Endothelial cell of umbilical vein (primary cell): ENCODE measurements at regions not wholly inside any gene's neighbourhood (a gene's known extent, or its start where the extent isn't known, plus 50 kb on each side); places are given as distances from the start of the nearest gene placed in this dataset.

Experiments used
- BruUV-seq: library from RNA; stranded (reverse); fragments of 400-500 nt; replicated peaks from 2 replicates; lab custom pipeline; 2021; lab: Mats Ljungman, UMichigan
- CTCF ChIA-PET: fragments of 300-600, 350-600 bp; sonication (Branson Sonifier 250); formaldehyde crosslinking; loops from one replicate; lab custom pipeline; 2021; ENCODE audit warnings: antibody characterized with exemption, inconsistent platforms; lab: Charles Lee
- POLR2A ChIA-PET: fragments of 300-600, 350-600 bp; sonication (Branson Sonifier 250); formaldehyde crosslinking; loops from one replicate; lab custom pipeline; 2021; ENCODE audit warnings: antibody characterized with exemption, inconsistent platforms; lab: Charles Lee
- DNase-seq: peaks from one replicate; pipeline ENCODE4 v3.0.0-alpha.2; 2011; ENCODE audit warnings: low read depth, low spot score
- FAIRE-seq: peaks from 2 replicates; lab custom pipeline; 2011; peaks lifted over from hg19 to GRCh38; lab: Jason Lieb, UNC
- H2AFZ ChIP-seq: 2 replicates; pipeline ENCODE4 v1.6.0; 2012; ENCODE audit warnings: low read depth, low read length, control low read depth, inconsistent platforms
- H3K27ac ChIP-seq: 2 replicates; pipeline ENCODE4 v1.5.1; 2011; ENCODE audit warnings: low read depth, mild to moderate bottlenecking, control low read depth, low read length, moderate library complexity; ENCODE audit not compliant: insufficient read depth
- H3K27me3 ChIP-seq, 2 experiments: 2 replicates each; pipeline versions ENCODE4 v1.6.0 to v1.6.1; 2011; ENCODE audit warnings: low read length in 2 of 2, mixed read lengths in 1 of 2; ENCODE audit not compliant: control insufficient read depth in 2 of 2, insufficient read depth in 2 of 2
- H3K36me3 ChIP-seq, 2 experiments: 2 replicates in 1 of 2; 3 replicates in 1 of 2; pipeline ENCODE4 v1.5.1; 2011; ENCODE audit warnings: low read length in 2 of 2, mild to moderate bottlenecking in 1 of 2, moderate library complexity in 1 of 2; ENCODE audit not compliant: control insufficient read depth in 2 of 2, insufficient read depth in 2 of 2; ENCODE audit errors: extremely low read depth in 1 of 2
- H3K4me1 ChIP-seq: 3 replicates; pipeline ENCODE4 v1.5.1; 2011; ENCODE audit warnings: mild to moderate bottlenecking, low read length; ENCODE audit not compliant: control insufficient read depth, insufficient read depth; ENCODE audit errors: extremely low read depth
- H3K4me2 ChIP-seq: 2 replicates; pipeline ENCODE4 v1.6.1; 2011; ENCODE audit warnings: low read length, control low read depth, mixed read lengths; ENCODE audit not compliant: insufficient read depth
- H3K4me3 ChIP-seq, 3 experiments: fragments of 200-600 bp in 1 of 3; sonication (generic), shearing (Covaris generic) in 1 of 3; replicated peaks in 1 of 3; 2 replicates each; pipeline ENCODE4 v1.5.1; 2011 to 2016; ENCODE audit warnings: control low read depth in 3 of 3, low read length in 3 of 3, mild to moderate bottlenecking in 2 of 3, inconsistent platforms in 1 of 3, low read depth in 1 of 3, moderate library complexity in 1 of 3; ENCODE audit not compliant: insufficient read depth in 1 of 3
- H3K79me2 ChIP-seq: 2 replicates; pipeline ENCODE4 v1.6.0; 2012; ENCODE audit warnings: low read length, inconsistent platforms; ENCODE audit not compliant: control insufficient read depth, insufficient read depth
- H3K9ac ChIP-seq: replicated peaks from 2 replicates; pipeline ENCODE3; 2011; ENCODE audit warnings: low read length, control low read depth; ENCODE audit not compliant: insufficient read depth; ENCODE audit errors: extremely low read depth
- H3K9me1 ChIP-seq: replicated peaks from 3 replicates; pipeline ENCODE4 v1.6.0; 2011; ENCODE audit warnings: mild to moderate bottlenecking, low read length; ENCODE audit not compliant: control insufficient read depth, insufficient read depth; ENCODE audit errors: extremely low read depth
- H3K9me3 ChIP-seq: replicated peaks from 2 replicates; pipeline ENCODE4 v1.5.1; 2012; ENCODE audit warnings: low read length, inconsistent platforms; ENCODE audit not compliant: control insufficient read depth, insufficient read depth
- H4K20me1 ChIP-seq: replicated peaks from 2 replicates; pipeline ENCODE3; 2011; ENCODE audit warnings: mild to moderate bottlenecking, low read length; ENCODE audit not compliant: control insufficient read depth, insufficient read depth; ENCODE audit errors: extremely low read depth
- CTCF ChIP-seq, 2 donors: IDR thresholded peaks; 1 replicate in 1 of 2; 2 replicates in 1 of 2; pipeline ENCODE4 v1.5.1; 2011; ENCODE audit warnings: low read length in 2 of 2, mild to moderate bottlenecking in 2 of 2, moderate library complexity in 2 of 2, control low read depth in 1 of 2, inconsistent platforms in 1 of 2, low read depth in 1 of 2; ENCODE audit not compliant: insufficient read depth in 1 of 2; ENCODE audit errors: extremely low read depth in 1 of 2
- EZH2 ChIP-seq: IDR thresholded peaks from 2 replicates; pipeline ENCODE4 v1.6.1; 2012; ENCODE audit warnings: borderline replicate concordance, low read depth, mild to moderate bottlenecking, moderate library complexity, low read length, inconsistent platforms; ENCODE audit not compliant: severe bottlenecking
- FOS ChIP-seq: IDR thresholded peaks from 2 replicates; pipeline ENCODE4 v1.6.1; 2011; ENCODE audit warnings: mild to moderate bottlenecking, low read length, moderate library complexity, borderline replicate concordance; ENCODE audit not compliant: insufficient read depth
- GATA2 ChIP-seq: IDR thresholded peaks from 2 replicates; pipeline ENCODE4 v1.7.0; 2011; ENCODE audit warnings: low read depth, mild to moderate bottlenecking, moderate library complexity, mixed read lengths, low read length; ENCODE audit not compliant: insufficient read length, insufficient read depth
- JUN ChIP-seq: IDR thresholded peaks from 2 replicates; pipeline ENCODE4 v1.6.1; 2011; ENCODE audit warnings: borderline replicate concordance, low read depth; ENCODE audit not compliant: insufficient read length, insufficient read depth
- MAX ChIP-seq: IDR thresholded peaks from 2 replicates; pipeline ENCODE4 v1.6.1; 2011; ENCODE audit not compliant: insufficient read depth, insufficient read length
- MYC ChIP-seq: IDR thresholded peaks from one replicate; pipeline ENCODE4 v1.6.1; 2011; ENCODE audit warnings: mild to moderate bottlenecking, low read depth, low read length
- POLR2A ChIP-seq: IDR thresholded peaks from 2 replicates; pipeline ENCODE4 v1.6.1; 2012; ENCODE audit warnings: low read depth, mild to moderate bottlenecking, control low read depth, low read length
- POLR2AphosphoS5 ChIP-seq: IDR thresholded peaks from 2 replicates; pipeline ENCODE4 v1.6.1; 2012; ENCODE audit warnings: low read depth, mild to moderate bottlenecking, control low read depth, low read length, moderate library complexity; ENCODE audit not compliant: insufficient read depth
- dilution Hi-C: fragments of 300-500 bp; cut with MboI; formaldehyde crosslinking; loops from one replicate; pipeline ENCODE4 v1.15.0; 2019; ENCODE audit warnings: low sequenced_read_pairs; ENCODE audit not compliant: extremely low pct_ligation_motif_present
- intact Hi-C: fragments of 100-400 bp; cut with micrococcal nuclease; formaldehyde crosslinking; loops from one replicate; pipeline ENCODE4 v1.10.0; 2022

GRCh38 chr11:111006227-111006626 is 239.3 kb upstream of the POU2AF2 start:
- no peak for FAIRE-seq
- no peak overlapping the region for H3K4me3 ChIP-seq
- no peak for DNase-seq
- H3K9ac ChIP-seq, result no peak overlapping the region
- H3K79me2 ChIP-seq, result no peaks in the 10 kb centered on the region
- dilution Hi-C loops (no loop called here), intact Hi-C loops (no loop called here)
- no peak overlapping the region for H3K27ac ChIP-seq
- no peaks in the 10 kb centered on the region for H3K9me3 ChIP-seq
- H3K36me3 ChIP-seq, result no peaks in the 10 kb centered on the region
- no peak for TF ChIP-seq JUN
- no peak for TF ChIP-seq MYC
- TF ChIP-seq POLR2AphosphoS5, result no peak
- TF ChIP-seq FOS, result no peak
- TF ChIP-seq MAX, result no peak
- no peak for TF ChIP-seq POLR2A
- TF ChIP-seq EZH2, result no peak
- no peak for TF ChIP-seq GATA2
- no peak for TF ChIP-seq CTCF (IDR thresholded peaks at IDR 0.05; ENCODE audit: extremely low read depth in 1 of 2, insufficient read depth in 1 of 2, low read depth in 1 of 2, low read length in 2 of 2)
- CTCF ChIA-PET, result no interaction called here
- POLR2A ChIA-PET, result no interaction called here
- no peaks in the 10 kb centered on the region for H4K20me1 ChIP-seq
- BruUV-seq, result no TSS peak
- no peaks in the 10 kb centered on the region for H3K4me1 ChIP-seq
- H3K9me1 ChIP-seq, result no peaks in the 10 kb centered on the region
- H3K4me2 ChIP-seq, result no peak overlapping the region
- H3K27me3 ChIP-seq, result no peaks in the 10 kb centered on the region
- H2AFZ ChIP-seq, result no peak overlapping the region
